GM21390 (cell line): ENCODE measurements at regions not wholly inside any gene's neighbourhood (a gene's known extent, or its start where the extent isn't known, plus 50 kb on each side); places are given as distances from the start of the nearest gene placed in this dataset.
"Not testable (repeated sequence)": the region's sequence is repeated elsewhere in the genome, so short reads cannot be mapped to it uniquely, and the experiment has no call there.

Source experiments
- ATAC-seq: cut with Tn5 transposase; IDR thresholded peaks from one replicate; pipeline ENCODE4 v1.9.1; 2021; ENCODE audit not compliant: unreplicated experiment

DNA sequence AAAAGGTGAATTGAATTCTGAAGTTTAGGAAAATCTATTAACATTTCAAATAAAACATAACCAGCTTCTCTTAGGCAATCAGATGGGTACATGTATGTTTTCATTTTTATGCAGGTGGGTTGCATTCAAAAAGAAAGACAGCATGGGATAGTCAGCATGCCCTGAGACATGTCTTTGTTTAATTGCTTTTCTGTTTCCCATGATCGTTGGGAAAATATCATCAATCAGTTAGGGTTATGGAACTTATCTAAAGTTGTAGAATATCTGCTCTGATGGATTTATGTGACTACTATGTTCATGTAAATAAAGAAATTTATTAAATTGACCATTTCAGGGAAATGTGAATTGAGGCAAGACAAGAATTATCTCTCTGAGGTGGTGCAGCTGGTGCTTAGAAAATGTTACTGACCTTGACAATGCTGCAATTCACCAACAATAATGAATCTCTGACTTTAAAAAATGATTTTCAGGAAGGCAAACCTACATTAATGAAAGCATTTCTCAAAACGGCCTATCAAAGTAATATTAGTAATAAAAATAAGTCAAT is 112.7 kb downstream of the RFPL4B start:
- ATAC-seq = no peak

DNA sequence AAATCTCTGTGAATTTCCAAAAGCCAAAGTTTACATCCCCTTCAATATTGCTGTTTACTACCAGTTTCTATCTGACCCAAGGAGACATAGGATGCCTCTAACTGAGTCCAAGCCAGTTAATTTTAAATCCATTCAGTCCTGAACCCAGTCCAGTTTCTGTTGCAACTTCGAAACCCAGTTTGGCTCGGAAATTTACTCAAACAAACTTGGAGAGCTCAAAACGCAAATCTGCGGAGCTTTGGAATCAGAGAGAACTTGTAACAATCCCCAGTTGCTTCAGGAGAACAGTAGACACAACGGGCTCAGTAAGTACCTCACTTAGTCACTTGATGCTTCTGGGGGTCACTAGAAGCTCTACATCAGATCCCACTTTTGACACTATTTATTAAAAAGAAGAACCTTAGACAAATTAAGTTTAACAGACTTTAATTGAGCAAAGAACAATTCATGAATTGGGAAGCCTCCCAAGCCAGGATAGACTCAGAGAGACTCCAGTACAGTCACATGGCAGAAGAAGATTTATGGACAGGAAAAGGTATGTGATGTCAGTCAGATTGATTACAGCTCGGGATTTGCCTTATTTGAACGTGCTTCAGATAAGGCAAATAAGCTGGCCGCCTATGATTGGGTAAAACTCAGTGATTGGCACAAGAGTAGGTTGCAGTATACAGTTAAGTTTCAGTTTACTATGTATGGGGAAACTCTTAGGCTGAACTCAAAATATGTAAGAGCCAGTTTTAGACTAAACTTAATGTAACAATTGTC is 118.0 kb downstream of the RFPL4B start:
- no peak for ATAC-seq

DNA sequence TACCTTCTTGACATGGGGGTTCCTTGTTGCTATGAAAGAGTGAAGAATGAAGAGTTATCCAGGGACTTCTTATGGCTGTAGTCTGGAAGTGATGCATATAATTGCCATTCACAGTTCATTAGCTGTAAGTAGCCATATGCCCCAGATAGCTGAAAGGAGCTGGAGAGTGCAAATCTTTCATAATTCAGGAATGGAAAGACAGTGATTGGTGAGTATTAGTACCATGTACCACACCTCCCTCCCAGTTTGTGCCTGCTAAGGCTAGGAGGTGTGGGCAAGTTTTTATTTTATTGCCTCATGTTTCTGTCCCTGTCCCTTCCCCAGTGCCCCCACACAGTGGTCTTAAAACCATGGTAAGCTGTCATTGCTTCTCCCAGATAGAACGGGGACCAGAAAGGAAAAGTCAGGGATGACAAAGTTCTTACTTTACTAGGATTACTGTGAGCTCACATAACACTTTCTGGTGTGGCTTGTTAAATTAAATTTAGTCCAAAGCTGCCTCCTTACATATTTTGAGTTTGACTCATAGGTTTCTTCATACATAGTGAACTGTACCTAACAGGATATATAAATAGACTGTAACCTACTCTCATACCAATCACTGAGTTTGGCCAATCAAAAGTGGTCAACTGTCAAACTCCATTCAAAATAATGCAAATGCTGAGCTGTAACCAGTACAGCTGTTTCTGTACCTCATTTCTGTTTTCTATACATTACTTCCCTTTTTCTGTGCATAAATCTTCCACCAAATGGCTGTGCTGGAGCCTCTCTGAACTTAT is 119.4 kb downstream of the RFPL4B start:
- peak; percentile 90 for ATAC-seq

DNA sequence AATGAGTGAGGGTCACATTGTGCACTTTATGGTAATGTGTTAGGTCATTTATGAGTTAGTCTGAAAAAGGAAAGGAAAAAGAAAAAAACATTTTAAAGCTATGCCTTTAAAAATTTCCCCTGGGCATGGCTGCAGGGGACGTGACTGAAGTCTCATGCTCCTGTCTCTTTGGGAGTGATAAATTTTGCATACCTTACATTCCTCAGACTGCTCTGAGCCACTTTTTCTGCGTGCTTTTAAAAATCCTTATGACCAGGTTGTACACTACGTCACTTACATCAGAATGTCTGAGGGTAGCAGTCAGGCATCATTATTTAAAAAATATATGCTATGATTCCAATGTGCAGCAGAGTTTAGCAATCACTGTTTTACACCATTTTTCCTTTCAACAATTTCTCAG is 121.2 kb downstream of the RFPL4B start:
- no peak for ATAC-seq

DNA sequence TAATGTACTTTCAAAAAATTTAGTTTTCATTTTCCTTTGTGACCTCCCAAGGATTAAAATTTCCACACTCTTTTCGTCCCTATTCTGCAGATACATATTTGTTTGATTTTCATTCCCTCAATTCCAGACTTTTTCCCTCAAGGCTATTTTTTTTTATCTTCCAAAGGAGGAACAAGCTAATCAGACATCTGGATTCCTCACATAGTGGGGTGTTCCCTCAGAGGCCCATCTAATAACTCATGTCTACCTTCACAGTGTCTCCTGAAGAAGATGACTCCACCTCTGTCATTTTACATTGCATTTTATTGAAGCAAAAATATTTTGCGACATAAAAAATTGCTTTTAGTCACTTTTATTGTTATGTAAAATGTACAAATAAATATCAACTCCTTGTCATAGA is 122.2 kb downstream of the RFPL4B start:
- no peak for ATAC-seq

DNA sequence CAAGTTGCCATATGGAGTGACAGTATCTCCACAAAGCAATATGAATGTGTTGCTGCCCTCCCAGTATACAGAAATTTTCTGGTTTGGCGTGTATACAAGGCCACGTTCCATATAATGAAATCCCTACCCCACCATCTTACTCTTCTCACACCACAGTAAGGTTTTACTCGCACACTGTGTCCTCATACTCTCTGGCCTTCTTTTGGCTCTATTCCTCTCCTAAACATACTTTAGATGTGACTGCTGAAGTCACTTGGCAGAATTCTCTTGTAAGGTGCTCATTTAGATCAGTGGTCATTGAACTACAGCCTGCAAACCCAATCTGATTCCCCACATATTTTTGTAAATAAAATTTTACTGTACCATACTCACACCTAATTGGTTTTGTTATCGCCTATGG is 123.2 kb downstream of the RFPL4B start:
- no peak for ATAC-seq

DNA sequence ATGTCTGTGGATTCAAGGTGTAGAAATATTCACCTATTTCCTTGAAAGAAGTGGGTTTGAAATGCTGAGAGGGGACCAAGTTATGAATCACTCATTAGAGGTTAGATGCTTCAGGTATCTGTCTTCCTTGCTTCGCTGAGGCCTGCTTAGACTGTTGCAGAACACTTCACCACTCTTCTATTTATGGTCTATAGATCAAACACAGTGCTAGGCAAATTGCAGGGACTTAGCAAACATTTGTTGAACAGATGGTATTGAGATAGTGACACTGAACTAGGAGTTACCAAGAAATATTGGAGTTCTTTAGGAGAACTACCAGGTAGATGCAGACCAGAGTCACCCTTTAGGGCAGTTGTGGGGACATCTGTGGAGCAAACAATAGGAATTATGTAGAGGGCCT is 123.8 kb downstream of the RFPL4B start:
- ATAC-seq = no peak

DNA sequence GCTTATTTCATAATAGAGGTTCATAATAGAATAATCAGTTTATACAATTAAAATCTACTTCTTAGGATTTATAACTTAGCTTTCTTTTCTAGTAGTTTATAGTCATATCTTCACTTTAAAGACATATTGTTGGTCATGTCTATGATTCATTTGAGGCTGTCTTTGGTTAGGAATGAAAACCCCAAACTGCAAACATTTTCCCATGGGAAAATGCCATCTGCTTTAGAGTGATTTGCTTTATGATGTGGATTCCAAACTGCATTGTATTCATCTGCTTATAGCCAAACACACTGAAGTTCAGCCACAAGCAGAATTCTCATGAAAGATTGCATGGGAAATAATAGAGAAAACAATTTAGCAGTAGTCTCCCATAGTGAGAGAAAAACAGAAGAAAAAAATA is 128.0 kb downstream of the RFPL4B start:
- no peak for ATAC-seq

DNA sequence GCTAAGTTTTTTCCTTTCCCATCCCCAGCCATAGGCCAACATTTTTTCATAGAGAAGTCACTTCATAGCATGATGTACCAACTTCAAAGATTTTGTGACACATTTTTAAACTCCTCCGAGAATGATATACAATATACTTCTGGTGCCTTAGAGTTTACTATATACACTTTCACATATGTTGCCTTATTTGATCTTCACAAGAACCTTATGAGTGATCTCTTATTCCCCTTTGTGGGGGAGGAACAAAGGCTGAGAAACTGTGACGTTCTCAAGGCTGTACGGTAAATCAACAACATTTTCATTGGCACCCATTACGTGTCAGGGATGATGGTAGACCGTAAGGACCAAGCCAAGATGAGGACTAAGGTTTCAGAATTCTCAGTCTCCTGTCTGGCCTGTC is 130.0 kb downstream of the RFPL4B start:
- ATAC-seq = no peak

DNA sequence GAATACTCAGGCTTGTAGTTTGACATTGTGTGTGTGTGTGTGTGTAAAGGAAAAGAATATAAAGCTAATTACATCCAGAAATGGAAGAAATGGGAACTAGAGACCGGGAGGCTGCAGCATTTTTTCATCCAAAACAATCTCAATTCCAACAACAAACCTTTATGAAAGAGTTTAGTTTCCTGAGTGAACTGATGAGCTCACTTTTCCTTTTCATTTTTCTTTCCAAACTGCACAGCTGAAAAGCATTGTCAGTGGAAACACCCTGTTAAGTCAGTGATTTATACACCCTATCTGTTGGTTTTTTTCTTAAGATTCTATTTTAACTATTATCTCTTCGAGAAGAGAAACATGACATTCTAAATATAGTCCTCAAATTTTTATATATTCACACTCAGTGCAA is 130.9 kb downstream of the RFPL4B start:
- no peak for ATAC-seq

DNA sequence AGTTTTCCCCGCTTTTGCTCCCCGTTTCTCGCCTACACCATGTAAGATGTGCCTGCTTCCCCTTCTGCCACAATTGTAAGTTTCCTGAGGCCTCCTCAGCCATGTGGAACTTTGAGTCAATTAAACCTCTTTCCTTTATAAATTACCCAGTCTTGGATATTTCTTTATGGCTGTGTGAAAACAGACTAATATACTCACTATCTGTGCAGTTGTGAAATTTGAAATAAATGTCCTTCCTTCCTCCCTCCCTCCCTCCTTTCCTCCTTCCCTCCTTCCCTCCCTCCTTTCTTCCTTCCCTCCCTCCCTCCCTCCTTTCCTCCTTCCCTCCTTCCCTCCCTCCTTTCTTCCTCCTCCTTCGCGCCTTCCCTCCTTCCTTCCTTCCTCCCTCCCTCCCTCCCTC is 132.8 kb downstream of the RFPL4B start:
- ATAC-seq = not testable (repeated sequence)

DNA sequence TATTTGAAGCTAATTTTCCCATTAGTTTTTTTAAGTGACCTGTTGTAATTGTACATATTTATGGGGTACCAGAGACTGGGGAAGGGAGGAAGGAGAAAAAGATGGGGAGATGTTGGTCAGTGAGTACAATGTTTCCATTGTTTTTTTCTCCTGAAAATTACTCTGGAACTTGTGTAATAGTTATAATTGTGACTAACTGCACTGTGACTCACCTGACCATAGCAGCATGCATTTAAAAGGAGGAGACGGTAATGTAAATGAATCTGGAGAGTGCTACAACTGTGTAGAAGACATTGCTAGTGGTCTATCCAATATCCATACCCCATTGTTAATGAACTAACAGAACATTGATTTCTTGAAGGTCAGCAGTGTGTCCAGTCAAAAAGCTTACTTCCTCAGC is 133.4 kb downstream of the RFPL4B start:
- no peak for ATAC-seq

DNA sequence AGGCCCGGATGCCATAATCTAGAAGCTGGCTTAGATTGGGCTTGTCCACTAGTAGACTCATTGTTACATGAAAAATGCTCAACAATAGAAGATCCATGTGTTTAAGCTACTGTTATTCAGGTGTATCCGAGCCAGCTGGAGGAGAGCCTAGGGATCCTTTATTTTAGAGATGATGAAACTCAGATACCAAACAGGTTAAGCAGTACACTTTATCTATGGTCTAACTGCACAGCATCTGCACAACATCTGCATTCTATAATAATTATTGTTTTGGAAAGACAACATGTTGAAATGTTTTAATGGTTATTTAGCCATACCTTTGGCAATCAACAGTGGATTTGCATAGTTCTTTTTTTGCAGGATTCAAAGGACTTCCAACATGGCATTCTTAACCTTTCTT is 134.1 kb downstream of the RFPL4B start:
- no peak for ATAC-seq

DNA sequence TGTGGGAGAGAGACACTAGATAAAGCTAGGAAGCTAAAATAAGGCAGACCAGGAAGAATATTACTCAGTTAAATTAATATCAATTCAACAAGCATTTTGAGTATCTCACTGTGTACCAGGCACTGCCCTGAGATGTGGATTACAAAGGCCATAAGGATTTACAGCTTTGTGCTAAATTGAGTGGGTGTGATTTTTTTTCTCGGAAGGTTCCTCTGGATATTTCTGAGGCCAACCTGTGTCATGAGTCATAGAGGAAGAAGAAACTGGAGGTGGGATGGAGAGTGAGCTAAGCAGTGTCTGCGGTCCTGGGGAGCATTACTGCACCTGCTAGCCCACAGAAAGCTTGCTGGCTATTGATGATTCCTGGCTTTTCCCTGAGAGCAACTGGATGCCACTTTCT is 135.2 kb downstream of the RFPL4B start:
- ATAC-seq = no peak

DNA sequence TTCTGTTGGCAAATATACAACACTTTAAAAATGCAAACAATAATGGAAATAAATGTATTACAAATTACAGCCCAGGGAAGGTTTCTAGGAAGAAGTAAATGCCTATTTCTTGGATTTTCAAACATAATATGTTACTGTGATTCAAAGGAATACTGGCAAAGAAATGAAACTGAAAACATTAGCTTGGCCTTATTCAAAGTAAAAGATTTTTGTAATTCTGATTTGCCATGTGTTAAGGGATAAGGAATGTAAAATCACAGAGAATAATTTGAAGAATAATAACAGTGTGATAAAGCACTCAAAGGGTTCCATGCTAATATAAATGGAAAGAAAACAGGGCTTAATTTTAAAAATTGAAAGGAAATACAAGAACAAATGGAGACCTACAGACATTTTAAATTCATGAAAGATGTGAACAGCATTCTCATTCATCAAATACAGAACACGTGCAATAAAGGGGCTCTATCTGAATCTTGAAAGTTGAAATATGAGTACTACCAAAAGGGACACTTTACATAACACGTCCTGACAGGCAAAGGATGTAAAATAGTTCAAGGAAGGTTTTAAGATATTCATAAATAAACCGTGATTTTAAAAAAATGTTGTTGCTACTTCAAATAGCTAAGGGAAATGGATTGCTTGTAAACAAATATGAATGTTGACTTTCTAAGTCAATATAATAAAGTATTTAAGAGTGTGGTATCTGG is 138.1 kb downstream of the RFPL4B start:
- no peak for ATAC-seq

DNA sequence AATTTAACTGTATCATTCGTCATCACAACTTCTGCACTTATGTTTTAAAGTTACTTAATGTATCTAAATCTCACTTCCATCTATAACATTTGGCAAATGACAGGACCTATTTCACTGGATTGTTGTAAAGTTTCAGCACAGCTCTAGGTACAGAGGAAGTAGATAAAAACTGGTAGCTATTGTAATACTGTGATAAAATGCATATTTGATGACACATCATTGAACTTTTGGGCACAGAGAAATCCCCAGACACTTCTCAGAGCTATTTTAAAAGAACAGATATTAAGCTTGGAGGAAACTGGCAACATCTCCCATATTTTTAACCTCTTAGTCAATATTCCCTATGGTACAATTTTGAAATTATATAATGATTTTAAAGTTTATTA is 138.7 kb downstream of the RFPL4B start:
- no peak for ATAC-seq

DNA sequence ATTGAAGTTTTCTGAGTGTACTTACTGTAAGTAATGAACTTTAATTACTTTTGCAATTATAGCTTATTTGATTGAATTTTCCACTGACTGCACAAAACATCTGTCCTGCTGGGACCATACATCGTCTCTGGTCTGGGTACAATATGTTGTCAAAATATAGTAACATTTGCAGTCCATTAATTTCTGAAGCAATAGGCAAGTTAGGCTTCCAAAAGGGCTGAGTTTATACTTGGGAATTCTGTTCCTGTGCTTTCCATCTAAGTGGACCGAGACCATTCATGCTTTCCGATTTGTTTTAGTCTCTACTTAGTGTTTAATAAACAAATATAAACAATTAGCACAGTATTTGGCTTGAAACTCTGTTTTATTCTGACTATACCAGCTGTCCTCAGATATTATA is 139.3 kb downstream of the RFPL4B start:
- no peak for ATAC-seq

DNA sequence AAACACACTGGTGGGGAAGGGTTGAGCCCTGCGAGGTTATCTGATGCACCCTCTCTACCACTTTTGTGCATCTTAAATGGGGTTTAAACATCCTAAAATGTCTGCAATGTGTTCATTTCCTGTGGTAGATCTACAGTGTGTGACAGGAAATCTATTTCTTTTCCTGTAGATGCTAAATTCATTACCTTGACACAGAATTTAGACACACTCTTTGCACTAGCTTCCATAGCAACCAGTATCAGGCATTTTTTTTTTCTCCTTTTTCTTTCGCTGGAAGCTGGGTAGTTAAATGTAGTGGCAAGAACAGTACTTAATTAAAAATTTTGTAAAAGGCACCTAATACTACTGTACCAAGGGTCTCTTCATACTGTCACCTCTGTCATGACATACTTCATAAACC is 141.1 kb downstream of the RFPL4B start:
- ATAC-seq = no peak

DNA sequence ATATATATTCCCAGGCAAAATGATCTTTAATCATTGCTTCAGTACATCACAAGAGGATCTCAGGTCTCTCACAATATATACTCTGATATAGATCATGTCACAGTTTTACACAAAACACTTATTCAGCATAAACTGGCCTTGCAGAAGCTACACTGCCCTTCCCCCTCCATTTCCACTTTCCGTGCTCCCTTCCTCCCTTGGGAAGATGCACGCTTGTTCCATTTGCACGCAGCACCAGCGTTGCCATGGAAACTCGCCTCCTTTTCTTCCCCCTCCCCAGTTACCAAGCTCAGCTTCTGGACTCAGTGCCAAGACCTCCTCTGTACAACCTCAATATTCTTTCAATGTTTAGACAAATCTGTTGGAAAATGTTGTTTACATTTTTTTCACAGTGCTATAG is 154.6 kb downstream of the RFPL4B start:
- ATAC-seq = no peak

DNA sequence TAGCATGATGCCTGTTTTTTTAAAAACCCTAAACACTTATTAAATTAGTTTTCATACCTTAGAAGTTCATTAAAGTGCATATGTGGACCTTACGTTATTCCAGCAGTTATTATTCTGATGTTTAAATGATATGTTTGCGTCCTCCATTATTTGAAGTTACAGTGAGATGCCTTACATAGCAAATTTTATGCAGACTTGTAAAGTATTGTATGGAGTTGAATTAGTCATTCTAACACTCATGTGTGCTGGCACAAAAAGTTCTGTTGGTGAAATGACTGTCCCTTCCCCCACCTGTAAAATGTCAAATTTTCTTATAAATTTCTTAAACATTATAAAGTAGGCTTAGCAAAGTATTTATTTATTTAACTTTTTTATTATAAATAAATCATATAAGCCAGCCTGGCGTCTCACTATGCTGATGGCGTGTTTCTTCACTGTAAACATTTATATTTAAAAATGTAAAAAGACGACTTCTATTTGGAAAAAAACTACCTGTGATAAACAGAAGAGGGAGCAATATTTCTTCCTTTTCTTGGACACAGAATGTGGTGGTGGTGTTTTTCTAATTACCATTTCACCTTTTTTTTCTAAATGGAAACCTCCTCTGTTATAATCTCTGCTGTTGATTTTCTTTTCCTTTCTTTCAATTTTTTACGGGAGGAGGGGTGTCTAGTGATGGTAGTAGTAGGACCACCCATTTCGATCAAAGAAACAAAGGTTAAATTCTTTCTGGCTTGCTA is 155.4 kb downstream of the RFPL4B start:
- ATAC-seq = no peak

DNA sequence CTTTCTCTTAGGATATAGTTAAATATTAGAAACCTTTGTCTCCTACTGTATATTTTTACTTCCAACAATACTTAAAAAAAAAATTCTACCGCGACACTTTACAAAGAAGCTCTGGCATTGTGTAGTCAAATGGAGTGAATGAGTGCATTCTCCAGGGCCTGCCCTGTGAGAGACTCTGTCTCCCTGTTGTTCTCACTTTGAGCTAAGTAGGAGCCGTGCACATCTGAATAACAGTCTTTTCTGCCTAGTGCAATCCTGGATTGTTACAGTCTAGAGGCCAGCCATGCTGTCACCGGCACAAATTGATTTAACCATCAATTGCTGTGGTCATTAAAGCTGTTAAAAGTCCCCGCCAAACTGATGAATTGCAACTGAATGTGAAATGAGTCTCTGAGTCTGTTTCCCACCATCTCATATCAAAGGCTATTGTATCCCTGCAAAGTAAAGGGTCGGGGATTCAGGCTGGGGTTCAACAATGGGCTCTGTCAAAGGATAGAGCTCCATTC is 156.0 kb downstream of the RFPL4B start:
- no peak for ATAC-seq
